ENCODE measurements at regions not wholly inside any gene's neighbourhood (a gene's known extent, or its start where the extent isn't known, plus 50 kb on each side); places are given as distances from the start of the nearest gene placed in this dataset.
"Not testable (repeated sequence)": the region's sequence is repeated elsewhere in the genome, so short reads cannot be mapped to it uniquely, and the experiment has no call there.

DNA sequence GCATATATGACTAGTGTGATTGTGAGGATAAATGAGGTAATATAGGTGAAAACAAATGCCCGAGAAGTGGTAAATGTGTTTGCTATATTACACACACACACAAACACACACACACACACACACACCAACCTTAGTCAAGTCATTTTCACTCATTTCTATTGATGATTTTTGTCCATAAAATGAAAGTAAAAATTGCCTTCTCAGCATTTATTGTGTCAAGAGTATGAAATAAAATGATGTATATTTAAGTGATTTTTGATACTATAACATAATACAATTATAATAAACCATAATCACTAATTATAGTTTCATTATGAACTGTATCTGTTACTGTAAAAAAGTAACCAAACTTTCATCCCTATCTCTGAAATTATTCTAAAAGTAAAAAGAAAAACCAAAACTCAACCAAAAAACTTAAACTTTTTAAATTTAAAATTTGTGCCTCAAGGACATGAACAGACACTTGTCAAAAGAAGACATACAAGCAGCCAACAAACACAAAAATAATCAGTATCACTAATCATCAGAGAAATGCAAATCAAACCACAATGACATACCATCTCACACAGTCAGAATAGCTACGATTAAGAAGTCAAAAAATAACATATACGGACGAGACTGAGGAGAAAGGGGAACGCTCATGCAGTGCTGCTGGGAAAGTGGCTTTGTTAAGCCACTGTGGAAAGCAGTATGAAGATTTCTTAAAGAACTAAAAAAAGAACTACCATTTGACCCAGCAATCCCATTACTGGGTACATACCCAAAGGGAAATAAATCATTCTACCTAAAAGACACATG lies 601.0 kb downstream of the TMA16 start:
- DNase-seq (ENCODE audit: low read depth in 2 of 2) = no peak

- no peak for DNase-seq (ENCODE audit: low read depth in 2 of 2)
These were observed 602.5 kb downstream of the TMA16 start for GRCh38 chr4:164096766-164097518.

- DNase-seq (ENCODE audit: low read depth in 2 of 2) = not testable (repeated sequence)
These were observed 606.4 kb downstream of the TMA16 start for GRCh38 chr4:164100741-164101365.

DNA sequence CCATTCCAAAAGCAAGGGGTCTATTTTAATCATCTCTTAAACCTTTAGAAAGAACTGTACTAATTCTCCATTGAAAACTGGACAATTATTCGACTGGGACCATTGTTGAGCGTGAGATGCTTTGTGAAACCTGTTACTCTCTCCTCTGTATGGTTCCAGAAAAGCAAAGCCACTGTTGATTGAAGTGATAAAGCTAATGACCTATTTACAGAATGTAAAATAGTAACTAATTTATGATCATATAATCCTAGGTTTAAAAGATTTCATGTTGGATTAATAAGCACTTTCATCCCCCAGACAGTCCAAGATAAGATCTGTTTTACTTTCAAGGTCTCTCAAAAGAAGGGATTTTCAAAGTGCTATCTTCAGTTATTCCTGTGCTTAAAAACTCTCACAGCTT lies 614.5 kb downstream of the TMA16 start:
- DNase-seq (ENCODE audit: low read depth in 2 of 2) = no peak

- no peak for DNase-seq (ENCODE audit: low read depth in 2 of 2)
These were observed 615.0 kb downstream of the TMA16 start for GRCh38 chr4:164109503-164109902.

DNA sequence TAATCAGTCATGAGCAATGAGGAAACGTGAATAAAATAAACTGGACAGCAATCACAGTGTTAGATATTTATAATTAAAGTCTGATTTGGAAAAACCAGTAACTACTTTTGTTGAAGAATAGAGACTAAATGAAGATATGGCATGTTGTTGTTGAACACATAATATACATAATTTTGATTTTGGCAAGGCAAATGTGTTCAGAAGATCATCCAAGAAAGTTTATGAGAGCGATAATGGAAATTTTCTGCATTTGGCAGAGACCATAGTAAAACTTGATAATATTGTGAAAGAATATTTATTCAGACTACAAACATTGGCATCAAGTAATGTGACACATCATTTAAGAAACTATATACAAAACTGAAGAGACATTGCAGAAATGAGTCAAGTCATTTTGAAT lies 620.7 kb downstream of the TMA16 start:
- DNase-seq (ENCODE audit: low read depth in 2 of 2) = no peak

GRCh38 chr4:164116286-164116685 lies 621.8 kb downstream of the TMA16 start:
- DNase-seq (ENCODE audit: low read depth in 2 of 2) = no peak

DNA sequence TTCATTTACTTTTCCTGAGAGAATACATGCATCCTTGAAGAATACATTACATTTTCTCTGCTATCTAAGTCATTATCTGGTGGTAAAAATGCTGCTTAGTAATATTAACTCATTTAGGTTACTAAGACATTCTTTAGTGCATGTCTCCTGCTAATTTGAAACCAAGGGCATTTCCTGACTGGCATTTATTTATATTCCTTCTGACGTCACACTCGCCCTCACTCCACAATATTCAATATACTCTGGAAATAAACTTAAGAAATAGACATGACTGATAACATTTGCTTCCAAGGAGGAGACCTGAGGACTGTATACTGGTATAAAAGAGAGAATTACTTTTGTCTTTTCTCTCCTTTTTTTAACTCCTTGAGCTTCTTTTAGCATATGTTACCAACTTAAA lies 619.5 kb upstream of the SMIM31 start:
- no peak for DNase-seq (ENCODE audit: low read depth in 2 of 2)

DNA sequence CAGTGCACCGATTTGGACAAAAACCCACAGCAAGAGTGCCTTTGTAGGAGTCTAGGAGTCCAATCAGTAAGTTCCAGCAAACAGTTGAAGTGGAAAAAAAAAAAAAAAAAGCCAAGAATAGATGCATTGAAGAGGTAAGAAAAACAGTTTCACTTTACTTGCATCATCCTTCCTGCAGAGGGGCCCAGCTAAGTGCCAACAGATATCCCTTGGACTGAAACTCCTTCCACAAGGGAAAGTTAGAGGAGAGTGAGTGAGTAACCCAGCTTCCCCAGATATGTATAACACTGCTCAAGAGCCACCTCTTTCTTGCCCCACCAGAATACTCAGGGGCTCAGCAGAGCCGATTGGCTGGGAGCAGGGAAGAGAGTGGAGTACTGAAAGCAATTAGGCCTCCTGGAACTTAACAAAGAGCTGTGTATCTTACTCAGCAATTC lies 617.7 kb upstream of the SMIM31 start:
- no peak for DNase-seq (ENCODE audit: low read depth in 2 of 2)

GRCh38 chr4:164138521-164138920 lies 615.4 kb upstream of the SMIM31 start:
- no peak for DNase-seq (ENCODE audit: low read depth in 2 of 2)

DNA sequence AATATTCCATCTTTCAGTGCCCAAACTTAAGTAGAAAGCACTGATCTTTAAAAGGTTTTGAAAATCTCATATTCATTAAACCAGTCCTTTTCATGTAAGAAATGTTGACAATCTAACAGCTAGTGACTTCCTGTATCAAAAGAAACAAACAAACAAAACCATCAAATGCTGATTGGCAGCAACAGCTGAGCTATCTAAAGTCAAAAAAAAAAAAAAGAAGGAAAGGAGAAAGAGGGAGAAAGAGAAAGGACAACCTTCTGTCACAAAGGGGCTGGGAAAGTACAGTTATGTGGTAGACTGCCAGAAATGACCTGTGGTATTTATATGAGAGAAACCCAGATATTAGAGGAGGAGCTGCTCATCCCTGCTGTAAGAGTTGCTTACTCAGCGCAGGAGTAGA lies 614.6 kb upstream of the SMIM31 start:
- DNase-seq (ENCODE audit: low read depth in 2 of 2) = no peak

- DNase-seq (ENCODE audit: low read depth in 2 of 2) = not testable (repeated sequence)
These were observed 612.1 kb upstream of the SMIM31 start for GRCh38 chr4:164141755-164142375.

GRCh38 chr4:164154416-164154815 lies 599.5 kb upstream of the SMIM31 start:
- DNase-seq (ENCODE audit: low read depth in 2 of 2) = no peak

GRCh38 chr4:164169591-164169990 lies 584.3 kb upstream of the SMIM31 start:
- no peak for DNase-seq (ENCODE audit: low read depth in 2 of 2)

- no peak for DNase-seq (ENCODE audit: low read depth in 2 of 2)
These were observed 576.8 kb upstream of the SMIM31 start for GRCh38 chr4:164177153-164177552.

DNA sequence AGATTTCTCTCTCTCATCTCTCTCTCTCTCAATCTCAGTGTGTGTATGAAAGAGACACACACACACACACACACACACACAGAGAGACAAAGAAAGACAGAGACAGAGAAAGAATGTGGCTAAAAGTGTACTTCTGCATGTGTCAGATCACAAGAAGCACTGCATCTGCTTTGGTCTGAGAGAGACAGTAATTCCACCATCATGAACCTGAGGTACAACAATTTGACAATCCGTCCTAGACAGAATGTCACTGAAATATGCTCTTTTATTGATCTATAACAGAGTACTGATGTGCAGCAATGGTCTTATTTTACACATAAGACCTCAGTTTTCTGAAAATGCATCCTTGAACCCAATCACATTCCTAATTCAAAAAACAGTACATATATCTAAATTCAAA lies 576.2 kb upstream of the SMIM31 start:
- no peak for DNase-seq (ENCODE audit: low read depth in 2 of 2)

GRCh38 chr4:164188236-164188635 lies 565.7 kb upstream of the SMIM31 start:
- DNase-seq (ENCODE audit: low read depth in 2 of 2) = no peak

DNA sequence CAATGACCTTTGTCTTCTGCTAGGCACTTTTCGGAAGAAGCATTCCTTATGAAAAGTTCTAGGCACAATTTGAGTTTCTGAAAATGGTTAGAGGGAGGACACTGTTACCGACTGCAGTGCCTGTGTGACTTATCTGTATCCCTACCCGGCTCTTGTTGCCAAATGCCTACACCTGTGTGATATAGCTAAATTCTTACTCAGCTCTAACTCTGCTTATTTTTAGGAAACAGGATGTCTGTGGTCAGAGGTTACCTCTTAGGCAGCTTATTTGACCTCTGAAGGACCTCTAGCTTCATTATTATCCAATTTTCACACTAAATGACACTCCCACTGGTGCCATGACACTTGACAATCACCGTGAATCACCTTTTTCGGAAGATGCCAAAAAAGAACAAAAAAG lies 561.1 kb upstream of the SMIM31 start:
- DNase-seq (ENCODE audit: low read depth in 2 of 2) = no peak

- no peak for DNase-seq (ENCODE audit: low read depth in 2 of 2)
These were observed 560.3 kb upstream of the SMIM31 start for GRCh38 chr4:164193676-164194075.

DNA sequence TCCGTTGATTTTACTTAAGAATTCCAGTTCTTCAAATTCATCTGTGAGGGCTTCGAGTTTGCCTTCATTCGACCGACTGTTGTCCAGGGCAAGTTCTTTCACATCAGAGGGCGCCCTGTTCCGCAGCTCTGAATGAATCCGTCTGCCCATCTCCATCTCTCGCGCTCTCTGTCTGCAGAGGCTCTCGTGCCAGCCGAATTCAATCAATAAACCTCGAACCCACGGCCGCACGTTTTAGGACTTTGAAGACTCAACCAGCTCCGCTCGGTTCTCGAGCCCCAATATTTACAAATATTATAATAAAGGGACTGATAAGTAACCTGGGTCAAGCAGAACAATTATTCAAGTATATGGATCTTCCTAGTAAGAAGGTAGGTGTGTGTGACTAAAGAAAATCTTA lies 556.4 kb upstream of the SMIM31 start:
- DNase-seq (ENCODE audit: low read depth in 2 of 2) = no peak

- DNase-seq (ENCODE audit: low read depth in 2 of 2) = no peak
These were observed 550.5 kb upstream of the SMIM31 start for GRCh38 chr4:164203476-164203875.

DNA sequence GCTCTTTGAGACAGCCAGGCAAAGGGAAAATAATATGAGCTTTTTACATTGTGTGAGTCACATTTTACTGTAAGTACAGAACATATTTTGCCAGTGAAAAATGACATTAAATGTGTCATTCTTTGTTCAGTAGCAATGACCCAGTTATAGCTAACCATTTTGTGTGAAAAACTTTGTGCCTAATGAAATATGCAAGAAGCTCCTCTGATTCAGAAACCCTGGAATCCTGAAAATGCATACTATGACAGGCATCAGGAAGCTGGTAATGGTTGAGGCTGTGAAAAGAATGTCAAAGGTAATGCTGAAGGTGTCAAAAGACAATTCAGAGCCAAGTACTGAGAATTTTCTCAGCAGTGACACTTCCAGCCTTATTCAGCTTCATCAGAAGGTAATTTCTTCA lies 549.5 kb upstream of the SMIM31 start:
- DNase-seq (ENCODE audit: low read depth in 2 of 2) = no peak

All from stimulated activated CD4-positive, alpha-beta T cell treated with anti-CD3 and anti-CD28 coated beads, Interleukin-12 subunit alpha, Interleukin-12 subunit beta, amount 100 ng/mL, for 24 hours (primary cell).